A549 (cell line): ENCODE measurements at regions not wholly inside any gene's neighbourhood (a gene's known extent, or its start where the extent isn't known, plus 50 kb on each side); places are given as distances from the start of the nearest gene placed in this dataset.

Source experiments
- BCL3 ChIP-seq: fragments of >200 bp; sonication (Bioruptor Twin); formaldehyde crosslinking; IDR thresholded peaks from 3 replicates; pipeline ENCODE4 v1.6.1; 2016
- CTCF ChIP-seq: fragments of >200 bp; sonication (Bioruptor Twin); formaldehyde crosslinking; IDR thresholded peaks from 3 replicates; pipeline ENCODE4 v1.5.1; 2016
- ELK1 ChIP-seq: fragments of 150-350 bp; IDR thresholded peaks from 2 replicates; pipeline ENCODE4 v1.6.1; 2014; ENCODE audit warnings: low read depth, mild to moderate bottlenecking, low read length
- EP300 ChIP-seq, 2 experiments: fragments of >200 bp; sonication (Bioruptor Twin); formaldehyde crosslinking; IDR thresholded peaks; 2 replicates in 1 of 2; 3 replicates in 1 of 2; pipeline ENCODE4 v1.6.1; 2016 to 2017
- ESRRA ChIP-seq: fragments of 150-350 bp; IDR thresholded peaks from 2 replicates; pipeline ENCODE4 v1.6.1; 2014; ENCODE audit warnings: mild to moderate bottlenecking, low read length, borderline replicate concordance
- MAZ ChIP-seq: fragments of 150-350 bp; IDR thresholded peaks from 2 replicates; pipeline ENCODE4 v1.6.1; 2014; ENCODE audit warnings: antibody characterized with exemption, low read depth, low read length, borderline replicate concordance
- REST ChIP-seq: fragments of 200-600 bp; sonication (generic); IDR thresholded peaks from 2 replicates; pipeline ENCODE4 v1.6.1; 2016; ENCODE audit warnings: antibody characterized with exemption, mild to moderate bottlenecking, moderate library complexity

- TF ChIP-seq CTCF (no peak), ESRRA (no peak), BCL3 (no peak), EP300 (IDR thresholded peaks at IDR 0.05) (no peak), REST (no peak), MAZ (no peak), ELK1 (no peak)
These were observed 275.3 kb upstream of the SLC14A2 start for GRCh38 chr18:45339810-45340550.
